HCT116 (cell line): ENCODE measurements at regions not wholly inside any gene's neighbourhood (a gene's known extent, or its start where the extent isn't known, plus 50 kb on each side); places are given as distances from the start of the nearest gene placed in this dataset.

Experiments
- ATAC-seq: fragments of 200-7000 bp; cut with Tn5 transposase; 2 replicates; pipeline ENCODE4 v1.9.1; 2020; ENCODE audit warnings: mild to moderate bottlenecking, moderate library complexity
- BruUV-seq: library from RNA; stranded (reverse); fragments of 400-500 nt; replicated peaks from 2 replicates; lab custom pipeline; 2021; lab: Mats Ljungman, UMichigan
- CTCF ChIA-PET: fragments of 300-600 bp; sonication (Branson Sonifier 250); formaldehyde crosslinking; loops from one replicate; lab custom pipeline; 2021; ENCODE audit warnings: antibody characterized with exemption; lab: Charles Lee
- POLR2A ChIA-PET: fragments of 300-600, 350-600 bp; sonication (Branson Sonifier 250); formaldehyde crosslinking; loops from one replicate; lab custom pipeline; 2021; ENCODE audit warnings: antibody characterized with exemption; lab: Charles Lee
- RAD21 ChIA-PET, 2 experiments: fragments of 300-600 bp; sonication (Branson Sonifier 250); formaldehyde crosslinking; loops; one replicate each; lab custom pipeline; 2023; ENCODE audit warnings: low total read pairs in 2 of 2; ENCODE audit not compliant: uncharacterized antibody in 2 of 2, unreplicated experiment in 2 of 2, low non-redundant PET in 1 of 2; lab: Charles Lee
- DNase-seq: peaks from one replicate; pipeline ENCODE4 v3.0.0-alpha.2; 2010; ENCODE audit warnings: low read depth, low spot score
- H2AFZ ChIP-seq: fragments of 200-600 bp; shearing (Covaris generic), sonication (generic); 2 replicates; pipeline ENCODE4 v1.6.1; 2017; ENCODE audit warnings: low read depth, mixed run types, mixed read lengths, antibody characterized with exemption, low read length; ENCODE audit not compliant: poor library complexity, severe bottlenecking
- H3K27ac ChIP-seq: 2 replicates; pipeline ENCODE4 v1.5.1; 2012; ENCODE audit warnings: low read depth, low read length
- H3K27me3 ChIP-seq: fragments of 200-600 bp; sonication (generic); 2 replicates; pipeline ENCODE4 v1.6.1; 2016; ENCODE audit warnings: mixed run types, low read length, mixed read lengths; ENCODE audit not compliant: insufficient read depth
- H3K36me3 ChIP-seq, 2 experiments: fragments of 200-500 bp in 1 of 2; fragments of 200-600 bp in 1 of 2; sonication (Bioruptor generic) in 1 of 2; sonication (generic) in 1 of 2; 2 replicates each; pipeline versions ENCODE4 v1.5.1 to v1.6.1; 2014 to 2016; ENCODE audit warnings: low read length in 2 of 2, inconsistent platforms in 1 of 2, mixed read lengths in 1 of 2, mixed run types in 1 of 2; ENCODE audit not compliant: insufficient read depth in 2 of 2, control insufficient read depth in 1 of 2
- H3K4me1 ChIP-seq, 2 experiments: fragments of 200-600 bp in 1 of 2; sonication (generic) in 1 of 2; 2 replicates each; pipeline versions ENCODE4 v1.5.1 to v1.6.1; 2012 to 2017; ENCODE audit warnings: low read length in 2 of 2, inconsistent platforms in 1 of 2, mild to moderate bottlenecking in 1 of 2, mixed read lengths in 1 of 2, mixed run types in 1 of 2, moderate library complexity in 1 of 2; ENCODE audit not compliant: insufficient read depth in 2 of 2, control insufficient read depth in 1 of 2
- H3K4me2 ChIP-seq: fragments of 200-600 bp; sonication (generic); 2 replicates; pipeline ENCODE4 v1.6.1; 2017; ENCODE audit warnings: mixed run types, low read length, mixed read lengths
- H3K4me3 ChIP-seq, 2 experiments: fragments of 200-600 bp in 1 of 2; sonication (generic) in 1 of 2; replicated peaks in 1 of 2; 2 replicates each; pipeline ENCODE4 v1.5.1; 2011 to 2016; ENCODE audit warnings: low read length in 2 of 2, control low read depth in 1 of 2, low read depth in 1 of 2, mild to moderate bottlenecking in 1 of 2, mixed read lengths in 1 of 2, mixed run types in 1 of 2
- H3K79me2 ChIP-seq: fragments of 200-600 bp; sonication (generic); 2 replicates; pipeline ENCODE4 v1.6.1; 2017; ENCODE audit warnings: mild to moderate bottlenecking, mixed run types, low read length, moderate library complexity, mixed read lengths; ENCODE audit not compliant: insufficient read depth
- H3K9ac ChIP-seq: fragments of 200-600 bp; sonication (generic); 2 replicates; pipeline ENCODE4 v1.6.1; 2016; ENCODE audit warnings: low read length, mixed read lengths
- H3K9me2 ChIP-seq: fragments of 200-600 bp; sonication (generic), shearing (Covaris generic); 2 replicates; pipeline ENCODE4 v1.6.1; 2017; ENCODE audit warnings: mixed run types, mild to moderate bottlenecking, moderate library complexity; ENCODE audit not compliant: insufficient read depth
- H3K9me3 ChIP-seq, 2 experiments: fragments of 200-500 bp in 1 of 2; fragments of 200-600 bp in 1 of 2; sonication (Bioruptor generic) in 1 of 2; sonication (generic) in 1 of 2; 2 replicates each; pipeline ENCODE4 v1.6.1; 2014 to 2017; ENCODE audit warnings: low read length in 2 of 2, mixed read lengths in 2 of 2, inconsistent platforms in 1 of 2, low read depth in 1 of 2, mild to moderate bottlenecking in 1 of 2, mixed run types in 1 of 2, moderate library complexity in 1 of 2; ENCODE audit not compliant: control insufficient read depth in 1 of 2, insufficient read depth in 1 of 2
- H4K20me1 ChIP-seq: fragments of 200-600 bp; sonication (generic), shearing (Covaris generic); 2 replicates; pipeline ENCODE4 v1.6.1; 2017; ENCODE audit warnings: mixed run types, mild to moderate bottlenecking, moderate library complexity; ENCODE audit not compliant: insufficient read depth
- CBX3 ChIP-seq: IDR thresholded peaks from 2 replicates; pipeline ENCODE4 v1.6.1; 2012; ENCODE audit warnings: low read depth
- CEBPB ChIP-seq: IDR thresholded peaks from 2 replicates; pipeline ENCODE4 v1.6.1; 2012; ENCODE audit warnings: low read depth
- CTCF ChIP-seq, 3 experiments: fragments of 200-600 bp in 1 of 3; sonication (generic) in 1 of 3; IDR thresholded peaks in 2 of 3; conservative IDR thresholded peaks in 1 of 3; 2 replicates each; pipeline ENCODE4 v1.5.1; 2012 to 2017; ENCODE audit warnings: low read depth in 2 of 3, low read length in 2 of 3, antibody characterized with exemption in 1 of 3, borderline replicate concordance in 1 of 3, control low read depth in 1 of 3, mild to moderate bottlenecking in 1 of 3, mixed read lengths in 1 of 3, mixed run types in 1 of 3, moderate library complexity in 1 of 3; ENCODE audit not compliant: insufficient read depth in 1 of 3
- EGR1 ChIP-seq: IDR thresholded peaks from 2 replicates; pipeline ENCODE4 v1.6.1; 2012; ENCODE audit warnings: low read depth
- EZH2phosphoT487 ChIP-seq: fragments of 200-600 bp; IDR thresholded peaks from 2 replicates; pipeline ENCODE4 v1.6.1; 2018; ENCODE audit warnings: antibody characterized with exemption, borderline replicate concordance
- FOSL1 ChIP-seq: IDR thresholded peaks from 2 replicates; pipeline ENCODE4 v1.6.1; 2012; ENCODE audit warnings: low read depth
- POLR2A ChIP-seq: IDR thresholded peaks from 2 replicates; pipeline ENCODE4 v1.7.0; 2011; ENCODE audit warnings: borderline replicate concordance; ENCODE audit not compliant: insufficient read depth, insufficient read length; ENCODE audit errors: extremely low read depth
- REST ChIP-seq: IDR thresholded peaks from 2 replicates; pipeline ENCODE4 v1.6.1; 2012; ENCODE audit warnings: low read depth
- YY1 ChIP-seq: IDR thresholded peaks from 2 replicates; pipeline ENCODE4 v1.6.1; 2011; ENCODE audit warnings: low read length, low read depth, moderate library complexity, mild to moderate bottlenecking; ENCODE audit not compliant: insufficient replicate concordance; ENCODE audit errors: extremely low read depth
- ZBTB33 ChIP-seq: IDR thresholded peaks from 2 replicates; pipeline ENCODE4 v1.6.1; 2011; ENCODE audit warnings: mild to moderate bottlenecking, low read length, moderate library complexity; ENCODE audit not compliant: insufficient replicate concordance; ENCODE audit errors: extremely low read depth
- intact Hi-C: fragments of 100-400 bp; cut with micrococcal nuclease; formaldehyde crosslinking; loops from 2 replicates; pipeline ENCODE4 v1.10.0; 2022

- no peak for TF ChIP-seq EGR1
- Histone ChIP-seq H3K79me2 (no peaks in the 10 kb centered on the region), H2AFZ (no peak overlapping the region), H3K9ac (no peak overlapping the region), H3K4me1 (no peaks in the 10 kb centered on the region), H4K20me1 (no peaks in the 10 kb centered on the region), H3K4me3 (no peak overlapping the region), H3K9me2 (no peaks in the 10 kb centered on the region), H3K36me3 (no peaks in the 10 kb centered on the region), H3K4me2 (no peak overlapping the region), H3K9me3 (peaks cover 3 to 5% of the 10 kb centered on the region in 2 experiments; a peak in 2 of 4 replicates), H3K27ac (no peak overlapping the region), H3K27me3 (no peaks in the 10 kb centered on the region)
- ChIA-PET POLR2A (no interaction called here), RAD21 (no interaction called here), CTCF (no interaction called here)
- ATAC-seq (no peak), DNase-seq (no peak)
- intact Hi-C loops, result no loop called here
- BruUV-seq, result no TSS peak
Observed at GRCh38 chr10:37549054-37549453, 308.4 kb downstream of the ZNF248 start.

- no peak overlapping the region for H3K27ac ChIP-seq
- H3K9me3 ChIP-seq, result peaks cover 0 to 7% of the 10 kb centered on the region in 2 experiments; a peak in 1 of 4 replicates
- H2AFZ ChIP-seq, result no peak overlapping the region
- no peaks in the 10 kb centered on the region for H4K20me1 ChIP-seq
- no peak overlapping the region for H3K4me2 ChIP-seq
- no peak overlapping the region for H3K4me3 ChIP-seq
- H3K36me3 ChIP-seq, result no peaks in the 10 kb centered on the region
- intact Hi-C loops, result no loop called here
- BruUV-seq, result no TSS peak
- ATAC-seq (no peak), DNase-seq (no peak)
- no peak for TF ChIP-seq EGR1
- TF ChIP-seq YY1, result no peak
- TF ChIP-seq POLR2A, result no peak
- no peak for TF ChIP-seq EZH2phosphoT487
- TF ChIP-seq CTCF (IDR thresholded peaks at IDR 0.05 in 2 of 3, conservative IDR thresholded peaks at IDR 0.05 in 1 of 3; ENCODE audit: borderline replicate concordance in 1 of 3, insufficient read depth in 1 of 3, low read depth in 2 of 3, low read length in 2 of 3), result no peak
- TF ChIP-seq CEBPB, result no peak
- TF ChIP-seq FOSL1, result no peak
- TF ChIP-seq ZBTB33, result no peak
- no peak for TF ChIP-seq REST
- no peak for TF ChIP-seq CBX3
- no peak overlapping the region for H3K9ac ChIP-seq
- H3K4me1 ChIP-seq, result no peaks in the 10 kb centered on the region
- H3K27me3 ChIP-seq, result no peaks in the 10 kb centered on the region
- H3K79me2 ChIP-seq, result no peaks in the 10 kb centered on the region
- no peaks in the 10 kb centered on the region for H3K9me2 ChIP-seq
- RAD21 ChIA-PET, result no interaction called here
- POLR2A ChIA-PET, result no interaction called here
- CTCF ChIA-PET, result no interaction called here
Observed at GRCh38 chr10:37535459-37536246, 321.8 kb downstream of the ZNF248 start.
